ENCODE measurements at regions not wholly inside any gene's neighbourhood (a gene's known extent, or its start where the extent isn't known, plus 50 kb on each side); places are given as distances from the start of the nearest gene placed in this dataset.

- Histone ChIP-seq H2AK9ac (replicated peaks; ENCODE audit: low read depth, low read length, poor library complexity) (no peak overlapping the region), H2BK5ac (ENCODE audit: low read depth, low read length, poor library complexity, severe bottlenecking) (no peak overlapping the region), H3K27ac (ENCODE audit: insufficient read depth, low read length) (no peak overlapping the region), H3K9ac (ENCODE audit: low read depth, low read length) (no peak overlapping the region), H4K91ac (ENCODE audit: insufficient read depth, low read depth, low read length) (no peak overlapping the region), H3K27me3 (ENCODE audit: control insufficient read depth, insufficient read depth, low read length) (no peaks in the 10 kb centered on the region), H3K4me2 (ENCODE audit: low read depth, low read length) (no peak overlapping the region), H3K36me3 (ENCODE audit: control insufficient read depth, insufficient read depth, low read length) (no peaks in the 10 kb centered on the region), H2BK120ac (ENCODE audit: low read depth, low read length) (no peak overlapping the region), H3K23ac (ENCODE audit: low read depth, low read length) (no peak overlapping the region), H4K5ac (ENCODE audit: low read depth, low read length) (no peak overlapping the region), H3K4ac (ENCODE audit: low read depth, low read length) (no peak overlapping the region), H3K4me3 (ENCODE audit: insufficient read depth, low read depth, low read length) (no peak overlapping the region), H3K56ac (ENCODE audit: extremely low read depth, insufficient read depth, low read length) (no peak overlapping the region), H3K14ac (replicated peaks; ENCODE audit: low read depth, low read length) (no peak overlapping the region), H3K4me1 (ENCODE audit: control insufficient read depth, insufficient read depth, low read length) (no peaks in the 10 kb centered on the region), H3K9me3 (ENCODE audit: control insufficient read depth, insufficient read depth, low read length) (no peaks in the 10 kb centered on the region), H4K8ac (ENCODE audit: low read depth in 2 of 2, low read length in 2 of 2) (no peak overlapping the region), H2BK15ac (ENCODE audit: low read depth, low read length) (no peak overlapping the region), H2BK20ac (ENCODE audit: low read depth, low read length) (no peak overlapping the region), H2AFZ (replicated peaks; ENCODE audit: low read length, poor library complexity) (no peak overlapping the region), H4K20me1 (ENCODE audit: insufficient read depth, low read length) (no peaks in the 10 kb centered on the region), H2AK5ac (ENCODE audit: low read depth, low read length) (no peak overlapping the region), H3K18ac (ENCODE audit: low read depth, low read length) (no peak overlapping the region), H3K9me1 (ENCODE audit: insufficient read depth, low read length) (no peaks in the 10 kb centered on the region), H3K79me1 (ENCODE audit: low read depth in 1 of 2, low read length in 2 of 2) (no peaks in the 10 kb centered on the region)
- no TSS peak for BruUV-seq (replicated peaks)
- TF ChIP-seq CHD1 (IDR thresholded peaks at IDR 0.05; ENCODE audit: low read depth, low read length) (no peak), CTCF (conservative IDR thresholded peaks at IDR 0.05; ENCODE audit: low read depth, low read length) (no peak), FOS (IDR thresholded peaks at IDR 0.05; ENCODE audit: low read depth, low read length) (no peak), RFX5 (IDR thresholded peaks at IDR 0.05; ENCODE audit: low read depth, low read length) (no peak), USF2 (IDR thresholded peaks at IDR 0.05; ENCODE audit: low read depth, low read length) (no peak), SMC3 (IDR thresholded peaks at IDR 0.05; ENCODE audit: low read depth, low read length) (no peak), MAFK (IDR thresholded peaks at IDR 0.05; ENCODE audit: low read depth, low read length) (no peak), CEBPB (IDR thresholded peaks at IDR 0.05; ENCODE audit: low read depth, low read length) (no peak), MAZ (IDR thresholded peaks at IDR 0.05; ENCODE audit: borderline replicate concordance, low read depth, low read length) (no peak), BHLHE40 (IDR thresholded peaks at IDR 0.05; ENCODE audit: low read depth, low read length) (no peak)
- dilution Hi-C loops (cut with HindIII; ENCODE audit: low sequenced_read_pairs, unreplicated experiment) (no loop called here), in situ Hi-C loops (cut with MboI; ENCODE audit: low sequenced_read_pairs) (loop anchor here (25.0 kb wide), 1 partner anchor 1427 kb away; no protein-coding TSS in a partner anchor), intact Hi-C loops (cut with micrococcal nuclease) (no loop called here)
- no CpG with 5 or more reads among the region's 3 CpGs for WGBS, 2 experiments (ENCODE audit: extremely low coverage in 2 of 2, insufficient read length in 1 of 2)
- DNase-seq (no peak), ATAC-seq (ENCODE audit: low read depth) (no peak)
- CTCF ChIA-PET, result no interaction called here
- POLR2A ChIA-PET (ENCODE audit: unreplicated experiment), result no interaction called here
Observed at GRCh38 chr17:71110326-71110725, 941.0 kb downstream of the KCNJ2 start.

All from IMR-90 (cell line).